ENCODE measurements at regions not wholly inside any gene's neighbourhood (a gene's known extent, or its start where the extent isn't known, plus 50 kb on each side); places are given as distances from the start of the nearest gene placed in this dataset.

DNA sequence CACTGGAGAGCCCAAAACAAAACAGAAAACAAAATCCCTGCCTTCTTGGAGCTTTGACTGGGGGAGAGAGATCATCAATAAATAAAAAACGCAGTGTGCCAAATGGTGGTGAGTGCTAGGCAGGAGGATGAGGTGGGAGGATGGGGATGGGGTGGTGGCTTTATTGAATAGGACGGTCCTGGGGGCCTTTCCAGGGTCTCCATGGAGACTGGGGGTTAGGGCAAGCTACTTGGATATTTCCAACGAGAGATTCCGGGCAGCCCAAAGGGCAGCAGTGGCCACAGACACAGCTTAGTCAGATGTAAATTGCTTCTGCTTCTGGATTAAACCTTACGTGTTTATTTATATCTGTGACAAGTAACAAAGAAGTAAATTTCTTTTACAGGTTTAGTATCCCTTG lies 700.1 kb downstream of the QKI start:
- TF ChIP-seq TCF12 (IDR thresholded peaks at IDR 0.05; ENCODE audit: low read depth), result no peak
- no peak for TF ChIP-seq FOXM1 (IDR thresholded peaks at IDR 0.05; ENCODE audit: borderline replicate concordance, low read depth)
- TF ChIP-seq, protein P1, sequence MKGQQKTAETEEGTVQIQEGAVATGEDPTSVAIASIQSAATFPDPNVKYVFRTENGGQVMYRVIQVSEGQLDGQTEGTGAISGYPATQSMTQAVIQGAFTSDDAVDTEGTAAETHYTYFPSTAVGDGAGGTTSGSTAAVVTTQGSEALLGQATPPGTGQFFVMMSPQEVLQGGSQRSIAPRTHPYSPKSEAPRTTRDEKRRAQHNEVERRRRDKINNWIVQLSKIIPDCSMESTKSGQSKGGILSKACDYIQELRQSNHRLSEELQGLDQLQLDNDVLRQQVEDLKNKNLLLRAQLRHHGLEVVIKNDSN (IDR thresholded peaks at IDR 0.05), result no peak
- no peak for TF ChIP-seq CREB1 (IDR thresholded peaks at IDR 0.05; ENCODE audit: low read depth)
- TF ChIP-seq CEBPB (IDR thresholded peaks at IDR 0.05), result no peak
- TF ChIP-seq NFIC (IDR thresholded peaks at IDR 0.05), result no peak
- TF ChIP-seq ZBTB7A (IDR thresholded peaks at IDR 0.05; ENCODE audit: low read depth), result no peak
- no peak for TF ChIP-seq TAF1 (IDR thresholded peaks at IDR 0.05; ENCODE audit: low read depth)
- no peak for TF ChIP-seq EGR1 (IDR thresholded peaks at IDR 0.05)
- TF ChIP-seq, protein P2, sequence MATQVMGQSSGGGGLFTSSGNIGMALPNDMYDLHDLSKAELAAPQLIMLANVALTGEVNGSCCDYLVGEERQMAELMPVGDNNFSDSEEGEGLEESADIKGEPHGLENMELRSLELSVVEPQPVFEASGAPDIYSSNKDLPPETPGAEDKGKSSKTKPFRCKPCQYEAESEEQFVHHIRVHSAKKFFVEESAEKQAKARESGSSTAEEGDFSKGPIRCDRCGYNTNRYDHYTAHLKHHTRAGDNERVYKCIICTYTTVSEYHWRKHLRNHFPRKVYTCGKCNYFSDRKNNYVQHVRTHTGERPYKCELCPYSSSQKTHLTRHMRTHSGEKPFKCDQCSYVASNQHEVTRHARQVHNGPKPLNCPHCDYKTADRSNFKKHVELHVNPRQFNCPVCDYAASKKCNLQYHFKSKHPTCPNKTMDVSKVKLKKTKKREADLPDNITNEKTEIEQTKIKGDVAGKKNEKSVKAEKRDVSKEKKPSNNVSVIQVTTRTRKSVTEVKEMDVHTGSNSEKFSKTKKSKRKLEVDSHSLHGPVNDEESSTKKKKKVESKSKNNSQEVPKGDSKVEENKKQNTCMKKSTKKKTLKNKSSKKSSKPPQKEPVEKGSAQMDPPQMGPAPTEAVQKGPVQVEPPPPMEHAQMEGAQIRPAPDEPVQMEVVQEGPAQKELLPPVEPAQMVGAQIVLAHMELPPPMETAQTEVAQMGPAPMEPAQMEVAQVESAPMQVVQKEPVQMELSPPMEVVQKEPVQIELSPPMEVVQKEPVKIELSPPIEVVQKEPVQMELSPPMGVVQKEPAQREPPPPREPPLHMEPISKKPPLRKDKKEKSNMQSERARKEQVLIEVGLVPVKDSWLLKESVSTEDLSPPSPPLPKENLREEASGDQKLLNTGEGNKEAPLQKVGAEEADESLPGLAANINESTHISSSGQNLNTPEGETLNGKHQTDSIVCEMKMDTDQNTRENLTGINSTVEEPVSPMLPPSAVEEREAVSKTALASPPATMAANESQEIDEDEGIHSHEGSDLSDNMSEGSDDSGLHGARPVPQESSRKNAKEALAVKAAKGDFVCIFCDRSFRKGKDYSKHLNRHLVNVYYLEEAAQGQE (IDR thresholded peaks at IDR 0.05; ENCODE audit: low read depth), result no peak
- no peak for TF ChIP-seq YY1 (IDR thresholded peaks at IDR 0.05; ENCODE audit: low read depth)
- TF ChIP-seq EP300 (IDR thresholded peaks at IDR 0.05; ENCODE audit: borderline replicate concordance), result no peak
- no peak for TF ChIP-seq TEAD4 (IDR thresholded peaks at IDR 0.05)
- TF ChIP-seq, protein P3, sequence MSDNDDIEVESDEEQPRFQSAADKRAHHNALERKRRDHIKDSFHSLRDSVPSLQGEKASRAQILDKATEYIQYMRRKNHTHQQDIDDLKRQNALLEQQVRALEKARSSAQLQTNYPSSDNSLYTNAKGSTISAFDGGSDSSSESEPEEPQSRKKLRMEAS (IDR thresholded peaks at IDR 0.05), result no peak
- no peak for TF ChIP-seq RAD21 (IDR thresholded peaks at IDR 0.05; ENCODE audit: low read depth)

DNA sequence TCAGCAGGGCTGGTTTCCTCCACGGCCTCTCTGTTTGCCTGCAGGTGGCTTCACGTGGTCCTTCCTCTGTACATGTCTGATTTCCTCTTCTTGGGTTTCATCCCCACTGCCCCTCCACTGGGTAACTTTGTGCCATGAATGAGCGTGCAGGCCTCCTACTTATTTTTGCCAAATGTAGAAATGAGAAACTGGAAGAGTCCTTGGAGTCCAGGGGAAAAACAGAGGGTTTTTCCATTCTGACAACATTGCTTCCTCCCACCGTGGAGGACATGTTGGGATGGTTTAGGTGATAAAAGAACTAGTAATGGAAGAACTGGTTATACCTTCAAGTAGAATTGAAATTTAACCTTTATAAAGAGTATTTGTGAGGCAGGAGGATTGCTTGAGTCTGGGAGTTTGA lies 699.5 kb downstream of the QKI start:
- TF ChIP-seq, protein P1 (IDR thresholded peaks at IDR 0.05), result no peak
- TF ChIP-seq EP300 (IDR thresholded peaks at IDR 0.05; ENCODE audit: borderline replicate concordance) (no peak), ZBTB7A (IDR thresholded peaks at IDR 0.05; ENCODE audit: low read depth) (no peak), CEBPB (IDR thresholded peaks at IDR 0.05) (no peak), RAD21 (IDR thresholded peaks at IDR 0.05; ENCODE audit: low read depth) (no peak), TAF1 (IDR thresholded peaks at IDR 0.05; ENCODE audit: low read depth) (no peak), FOXM1 (IDR thresholded peaks at IDR 0.05; ENCODE audit: borderline replicate concordance, low read depth) (no peak), NFIC (IDR thresholded peaks at IDR 0.05) (no peak), TCF12 (IDR thresholded peaks at IDR 0.05; ENCODE audit: low read depth) (no peak), EGR1 (IDR thresholded peaks at IDR 0.05) (no peak), CREB1 (IDR thresholded peaks at IDR 0.05; ENCODE audit: low read depth) (no peak), TEAD4 (IDR thresholded peaks at IDR 0.05) (no peak), YY1 (IDR thresholded peaks at IDR 0.05; ENCODE audit: low read depth) (no peak)
- TF ChIP-seq, protein P3 (IDR thresholded peaks at IDR 0.05), result no peak
- TF ChIP-seq, protein P2 (IDR thresholded peaks at IDR 0.05; ENCODE audit: low read depth), result no peak

DNA sequence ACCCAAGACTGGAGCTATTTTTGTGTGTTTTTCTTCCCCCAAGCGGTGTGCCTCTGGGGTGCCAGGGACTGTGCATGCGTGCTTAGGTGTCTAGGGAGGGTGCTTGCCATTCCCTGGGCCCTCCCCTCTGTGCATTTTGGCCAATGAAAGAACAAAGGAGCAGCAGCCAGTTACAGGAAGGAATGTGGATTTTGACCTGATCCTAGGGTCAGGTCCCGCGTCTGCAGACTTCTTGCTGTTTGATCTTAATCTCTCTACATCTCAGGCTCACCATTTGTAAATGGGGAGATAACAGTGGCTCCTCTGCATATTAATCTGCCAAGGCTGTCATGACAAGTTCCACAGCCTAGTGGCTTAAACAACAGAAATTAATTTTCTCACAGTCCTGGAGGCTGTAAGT lies 699.1 kb downstream of the QKI start:
- TF ChIP-seq TCF12 (IDR thresholded peaks at IDR 0.05; ENCODE audit: low read depth), result no peak
- TF ChIP-seq TEAD4 (IDR thresholded peaks at IDR 0.05), result no peak
- no peak for TF ChIP-seq TAF1 (IDR thresholded peaks at IDR 0.05; ENCODE audit: low read depth)
- TF ChIP-seq CEBPB (IDR thresholded peaks at IDR 0.05), result no peak
- TF ChIP-seq EGR1 (IDR thresholded peaks at IDR 0.05), result no peak
- TF ChIP-seq FOXM1 (IDR thresholded peaks at IDR 0.05; ENCODE audit: borderline replicate concordance, low read depth), result no peak
- no peak for TF ChIP-seq EP300 (IDR thresholded peaks at IDR 0.05; ENCODE audit: borderline replicate concordance)
- TF ChIP-seq, protein P1 (IDR thresholded peaks at IDR 0.05), result no peak
- no peak for TF ChIP-seq CREB1 (IDR thresholded peaks at IDR 0.05; ENCODE audit: low read depth)
- TF ChIP-seq, protein P3 (IDR thresholded peaks at IDR 0.05), result no peak
- TF ChIP-seq ZBTB7A (IDR thresholded peaks at IDR 0.05; ENCODE audit: low read depth), result no peak
- no peak for TF ChIP-seq NFIC (IDR thresholded peaks at IDR 0.05)
- TF ChIP-seq, protein P2 (IDR thresholded peaks at IDR 0.05; ENCODE audit: low read depth), result no peak
- no peak for TF ChIP-seq RAD21 (IDR thresholded peaks at IDR 0.05; ENCODE audit: low read depth)
- TF ChIP-seq YY1 (IDR thresholded peaks at IDR 0.05; ENCODE audit: low read depth), result no peak
